DLD1 (cell line): ENCODE measurements at regions not wholly inside any gene's neighbourhood (a gene's known extent, or its start where the extent isn't known, plus 50 kb on each side); places are given as distances from the start of the nearest gene placed in this dataset.
"Not testable (repeated sequence)": the region's sequence is repeated elsewhere in the genome, so short reads cannot be mapped to it uniquely, and the experiment has no call there.

Source experiments
- in situ Hi-C: cut with HindIII; loops from 2 replicates; pipeline ENCODE4 v1.10.0; 2017; ENCODE audit warnings: low sequenced_read_pairs

DNA sequence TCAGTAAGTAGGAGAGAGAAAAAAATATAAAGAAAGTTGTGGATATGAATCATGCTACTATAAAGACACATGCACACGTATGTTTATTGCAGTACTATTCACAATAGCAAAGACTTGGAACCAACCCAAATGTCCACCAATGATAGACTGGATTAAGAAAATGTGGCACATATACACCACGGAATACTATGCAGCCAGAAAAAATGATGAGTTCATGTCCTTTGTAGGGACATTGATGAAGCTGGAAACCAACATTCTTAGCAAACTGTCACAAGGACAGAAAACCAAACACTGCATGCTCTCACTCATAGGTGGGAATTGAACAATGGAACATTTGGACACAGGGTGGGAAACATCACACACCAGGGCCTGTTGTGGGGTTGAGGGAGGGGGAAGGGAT lies 200.3 kb upstream of the IVNS1ABP start:
- in situ Hi-C loops = not testable (repeated sequence)

DNA sequence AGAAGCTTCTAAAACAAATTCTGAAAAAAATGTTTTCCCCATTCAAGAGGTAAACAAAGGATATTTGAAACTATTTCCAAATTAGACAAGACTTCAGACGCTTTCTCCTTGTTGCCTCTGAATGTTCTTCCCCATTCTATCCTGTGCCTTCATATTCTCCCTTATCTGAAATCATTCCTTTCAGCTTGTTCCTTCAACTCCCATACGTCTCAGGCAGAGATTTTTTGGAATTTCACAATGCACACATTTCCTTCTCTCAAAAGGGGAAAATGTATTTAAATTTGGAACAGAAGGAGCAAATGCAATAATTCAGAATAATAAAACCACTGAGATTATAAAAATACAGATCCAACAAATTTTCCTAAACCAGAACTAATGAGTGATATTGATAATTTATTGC lies 198.7 kb upstream of the IVNS1ABP start:
- in situ Hi-C loops = no loop called here

DNA sequence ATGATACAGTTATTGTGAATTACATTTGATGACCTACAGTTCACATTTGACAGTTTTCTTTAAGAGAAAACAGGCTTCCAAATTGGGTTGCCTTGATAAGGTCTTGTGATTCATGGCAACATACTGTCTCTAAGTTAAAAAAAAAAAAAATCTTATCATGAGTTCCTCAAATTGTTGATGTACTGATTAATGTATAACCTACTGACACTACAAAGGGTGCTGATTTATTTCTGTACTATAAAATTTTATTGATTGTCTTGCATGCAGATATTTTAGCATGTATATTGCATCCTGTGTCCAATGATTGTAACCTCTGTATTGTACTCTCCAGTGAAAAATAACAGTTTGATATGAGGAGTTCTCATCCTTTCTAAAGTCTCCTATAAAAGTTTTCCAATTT lies 197.3 kb upstream of the IVNS1ABP start:
- in situ Hi-C loops = no loop called here

DNA sequence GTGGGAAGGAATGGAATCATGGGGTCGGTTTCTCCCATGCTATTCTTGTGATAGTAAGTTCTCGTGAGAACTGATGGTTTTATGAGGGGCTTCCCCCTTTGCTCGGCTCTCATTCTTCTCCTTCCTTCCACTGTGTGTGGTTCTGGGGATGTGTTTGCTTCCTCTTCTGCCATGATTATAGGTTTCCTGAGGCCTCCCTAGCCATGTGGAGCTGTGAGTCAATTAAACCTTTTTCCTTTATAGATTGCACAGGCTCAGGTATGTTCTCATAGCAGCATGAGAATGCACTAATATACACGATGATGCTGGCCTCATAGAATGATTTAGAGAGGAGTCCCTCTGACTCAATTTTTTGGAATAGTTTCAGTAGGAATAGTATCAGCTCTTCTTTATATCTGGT lies 195.4 kb upstream of the IVNS1ABP start:
- in situ Hi-C loops = no loop called here

DNA sequence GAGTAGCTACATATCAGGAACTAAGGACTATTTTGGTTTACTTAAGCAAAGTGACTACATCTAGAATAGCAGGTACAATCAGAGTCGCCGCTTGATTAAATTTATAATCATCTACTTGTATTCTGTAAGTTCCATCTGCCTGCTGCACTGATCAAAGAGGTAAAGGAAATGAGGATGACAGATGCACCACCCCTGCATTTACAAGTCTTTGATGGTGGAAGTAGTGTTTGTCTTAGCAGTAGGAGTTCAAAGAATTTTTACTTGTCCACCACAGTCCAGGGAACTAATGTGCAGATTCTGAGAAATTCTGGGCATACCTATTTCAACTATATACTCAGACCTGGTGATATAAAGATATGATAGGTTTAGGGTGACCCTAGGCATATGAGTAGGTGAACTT lies 184.1 kb upstream of the IVNS1ABP start:
- in situ Hi-C loops = no loop called here

DNA sequence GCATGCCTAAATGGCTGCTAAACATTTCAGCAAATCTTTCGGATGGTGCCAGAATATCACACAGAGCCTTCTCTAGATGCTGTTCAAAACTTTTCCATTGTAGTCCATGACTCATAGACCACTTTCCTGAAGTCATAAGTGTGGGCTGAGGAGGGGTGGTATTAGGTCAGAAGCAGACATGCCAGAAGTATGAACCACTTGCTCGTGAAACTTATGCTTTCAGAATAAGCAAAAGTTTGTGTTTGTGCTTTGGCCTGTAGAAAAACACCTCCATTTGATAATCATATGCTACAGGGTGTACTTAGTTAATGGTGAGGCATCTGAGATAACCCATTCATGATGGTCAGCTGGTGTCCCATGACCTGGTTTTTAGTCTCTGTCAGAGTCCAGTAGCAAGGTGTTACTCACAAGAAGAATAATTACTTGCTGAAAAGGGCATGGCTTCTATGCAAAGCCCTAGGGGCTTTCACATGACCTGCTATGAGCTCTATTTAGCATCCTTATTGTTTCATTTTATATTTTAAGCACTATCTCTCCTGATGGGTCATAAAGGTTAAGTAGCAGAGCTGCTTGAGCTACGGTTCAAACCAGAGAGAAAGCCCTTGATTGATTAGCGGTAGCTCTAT lies 183.1 kb upstream of the IVNS1ABP start:
- in situ Hi-C loops = no loop called here

DNA sequence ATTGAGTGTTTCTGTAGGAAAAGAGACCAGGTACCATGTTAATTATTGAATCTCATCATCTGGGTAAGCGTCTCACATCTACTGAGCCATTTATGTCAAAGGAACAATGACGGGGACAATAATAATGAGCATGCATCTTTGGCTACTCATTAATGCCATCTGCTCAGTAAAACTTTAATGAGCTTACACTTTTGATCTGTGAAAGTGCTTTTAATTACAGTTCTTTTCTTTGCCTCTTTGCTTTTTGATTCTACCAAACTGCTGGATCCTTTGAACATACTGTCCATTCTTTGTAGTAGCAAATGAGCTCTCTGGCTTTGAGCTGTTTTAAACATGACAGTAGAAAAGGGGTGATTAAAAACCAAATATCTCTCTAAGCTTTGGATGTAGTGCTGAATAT lies 181.2 kb upstream of the IVNS1ABP start:
- in situ Hi-C loops = no loop called here

DNA sequence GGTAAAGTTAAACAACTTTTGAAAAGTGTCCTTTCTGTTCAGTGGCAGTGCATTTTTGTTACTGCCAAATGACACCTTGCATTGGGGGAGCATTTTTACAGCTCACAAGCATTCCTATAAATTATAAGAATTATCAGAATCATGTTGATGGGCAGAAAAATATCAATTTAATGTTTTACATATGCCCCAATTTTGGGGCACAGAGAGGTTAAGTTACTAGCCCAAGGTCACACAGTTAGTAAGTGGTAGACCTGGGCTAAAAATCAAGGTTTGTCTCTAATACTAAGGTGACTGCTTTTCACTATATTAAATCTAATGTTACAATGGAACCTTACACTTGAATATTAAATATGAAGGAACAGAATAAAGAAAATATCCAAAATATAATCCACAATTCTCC lies 180.1 kb upstream of the IVNS1ABP start:
- in situ Hi-C loops = no loop called here

DNA sequence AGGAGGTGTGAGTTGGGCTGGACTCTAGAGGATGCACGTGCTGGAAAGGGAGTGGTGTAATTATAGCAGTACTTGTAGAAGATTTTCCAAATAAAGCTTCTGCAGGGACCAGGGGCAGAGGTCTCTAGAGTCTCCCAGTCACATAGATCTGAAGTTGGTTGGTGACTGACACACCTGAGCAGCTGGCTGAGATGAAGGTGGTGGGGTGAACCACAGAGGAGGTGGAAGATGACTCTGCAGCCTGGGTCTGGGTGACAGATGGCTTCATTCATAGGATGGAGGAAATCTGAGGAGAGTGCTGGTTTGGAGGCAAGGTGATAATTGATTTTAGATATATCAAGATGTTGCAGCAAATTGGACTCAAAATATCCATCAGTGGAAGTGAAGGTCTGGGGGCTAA lies 178.9 kb upstream of the IVNS1ABP start:
- in situ Hi-C loops = no loop called here

DNA sequence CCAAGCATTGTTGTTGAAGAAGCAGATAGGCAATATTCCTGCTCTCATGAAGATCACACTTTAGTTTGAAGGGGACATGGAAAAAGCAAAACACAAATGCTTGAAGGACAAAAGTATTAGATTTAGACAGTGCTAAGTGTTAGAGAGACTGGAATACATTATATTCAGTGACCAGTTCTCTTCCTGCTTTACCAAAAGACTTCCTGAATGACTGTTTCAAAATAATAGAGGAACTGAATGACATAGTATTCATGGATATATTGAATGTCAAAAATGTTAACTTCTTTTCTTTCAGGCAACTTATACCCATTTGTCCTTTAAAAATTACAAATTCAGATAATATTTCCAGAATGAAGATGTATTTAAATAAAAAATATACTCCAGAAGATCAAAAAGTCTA lies 178.0 kb upstream of the IVNS1ABP start:
- in situ Hi-C loops = no loop called here

DNA sequence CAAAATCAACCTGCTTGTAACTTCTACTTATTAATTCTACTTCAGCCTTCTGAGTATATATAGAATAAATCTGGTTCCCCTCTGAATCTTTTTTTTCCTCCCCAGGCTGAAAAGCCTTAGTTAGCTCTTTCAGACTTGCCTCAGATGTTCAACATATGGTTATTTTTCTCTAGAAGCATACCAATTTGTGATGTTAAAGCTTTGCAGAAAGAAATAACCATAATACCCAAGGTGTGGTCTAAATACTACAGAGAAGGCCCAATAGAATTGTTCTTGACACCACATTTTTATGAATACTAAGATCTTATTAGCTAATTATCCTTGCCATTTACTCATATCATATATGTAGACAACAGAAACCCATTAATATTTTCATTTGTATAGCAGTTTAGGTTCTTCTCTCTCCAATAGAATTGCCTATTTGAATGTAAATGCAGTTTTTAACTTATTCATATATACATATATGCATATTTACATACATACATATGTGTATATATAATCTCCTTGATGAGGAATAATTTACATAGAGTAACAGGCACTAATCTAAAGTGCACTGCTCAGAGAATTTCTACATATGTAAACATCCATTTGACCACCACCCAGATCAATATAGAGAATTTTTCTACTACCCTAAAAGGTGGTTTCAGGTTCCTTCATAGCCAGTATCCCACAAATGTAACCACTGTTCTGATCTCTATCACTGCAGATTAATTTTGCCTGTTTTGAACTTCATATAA lies 175.2 kb upstream of the IVNS1ABP start:
- in situ Hi-C loops = no loop called here

DNA sequence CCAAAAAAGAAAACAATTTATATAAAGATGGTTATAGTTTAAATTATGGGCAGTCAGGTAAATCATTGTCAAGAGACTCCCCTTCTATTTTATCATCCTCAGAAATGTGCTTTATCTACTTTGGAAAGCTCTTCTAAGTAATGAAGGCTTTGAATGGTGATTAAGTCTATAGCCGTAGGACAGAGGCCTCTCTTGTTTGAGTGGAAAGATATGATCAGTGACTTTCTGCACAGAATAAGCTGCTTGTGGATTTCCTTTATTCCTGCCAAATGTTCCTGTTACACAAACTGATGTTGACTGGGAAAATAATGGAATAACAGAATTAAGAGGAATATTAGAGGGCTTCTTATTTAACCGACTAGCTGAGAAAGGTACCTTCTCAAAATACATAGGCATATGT lies 174.6 kb upstream of the IVNS1ABP start:
- in situ Hi-C loops = no loop called here

DNA sequence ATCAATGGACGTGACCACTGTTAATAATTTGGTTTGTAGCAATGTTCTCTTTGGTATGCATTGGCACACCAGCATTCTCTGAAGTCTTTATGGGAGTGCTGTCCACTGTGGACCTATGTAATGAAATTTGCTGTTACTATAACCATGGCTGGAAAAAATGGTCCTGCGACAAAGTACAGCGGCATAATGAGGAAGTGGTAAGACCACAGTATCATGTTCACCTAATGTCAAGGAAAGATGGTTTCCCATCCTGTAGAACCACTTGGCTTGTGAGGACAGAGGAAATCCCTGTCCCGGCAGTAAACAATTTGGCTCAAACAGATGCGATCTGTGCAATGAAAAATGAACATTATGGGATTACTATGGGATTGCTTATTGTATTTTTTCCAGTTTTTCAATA lies 173.9 kb upstream of the IVNS1ABP start:
- in situ Hi-C loops = no loop called here

DNA sequence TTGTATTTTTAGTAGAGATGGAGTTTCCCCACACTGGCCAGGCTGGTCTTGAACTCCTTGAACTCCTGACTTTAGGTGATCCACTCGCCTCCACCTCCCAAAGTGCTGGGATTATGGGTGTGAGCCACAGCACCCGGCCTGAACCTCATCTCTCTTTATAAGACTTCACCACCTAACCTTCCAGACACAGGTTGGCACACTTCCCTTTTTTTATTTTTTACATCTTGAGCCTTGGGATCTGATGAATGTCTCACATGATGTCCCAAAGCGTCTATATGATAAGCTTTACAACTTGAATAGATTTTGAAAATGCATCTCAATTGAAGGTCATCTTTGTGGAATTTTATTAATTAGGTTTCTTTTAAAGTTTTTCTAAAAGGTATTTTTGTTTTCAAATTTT lies 172.4 kb upstream of the IVNS1ABP start:
- in situ Hi-C loops = no loop called here

DNA sequence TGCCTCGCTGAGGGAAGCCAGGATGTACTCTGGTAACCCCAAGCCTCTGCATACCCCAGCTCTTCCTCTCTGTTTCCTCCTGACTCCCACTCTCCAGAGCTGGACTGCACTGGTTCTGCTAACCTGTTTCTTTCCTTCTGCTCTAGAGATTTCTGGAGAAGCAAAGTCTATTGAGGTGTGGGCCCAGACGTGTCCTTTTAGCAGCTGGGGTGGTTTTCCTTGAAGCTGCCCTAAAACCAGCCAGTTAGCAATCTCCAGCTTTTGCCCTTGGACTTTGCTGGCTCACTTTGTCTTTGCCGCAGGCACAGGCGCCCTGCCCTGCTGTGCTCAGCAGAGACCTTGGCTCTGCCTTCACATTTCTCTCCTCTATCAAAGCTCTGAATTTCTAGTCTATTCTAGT lies 171.8 kb upstream of the IVNS1ABP start:
- in situ Hi-C loops = no loop called here

DNA sequence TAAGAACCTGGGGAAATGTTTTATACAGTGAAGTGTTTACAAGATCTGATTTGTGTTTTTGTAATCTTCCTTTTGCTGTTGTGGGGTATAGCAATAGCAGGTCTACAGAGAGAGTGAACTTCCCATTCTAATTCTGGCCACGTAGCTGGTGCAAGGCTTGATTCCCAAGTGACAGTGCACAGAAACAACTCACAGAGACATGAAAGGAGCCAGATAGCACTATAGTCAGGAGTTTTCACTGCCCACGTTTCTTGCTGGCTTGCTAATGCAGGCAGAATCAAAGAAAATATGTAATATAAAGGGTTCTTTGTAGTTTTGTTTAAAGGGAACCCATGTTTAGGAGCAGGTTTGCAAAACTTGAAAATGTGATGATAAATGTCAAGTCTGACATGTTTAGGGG lies 170.9 kb upstream of the IVNS1ABP start:
- in situ Hi-C loops = no loop called here

DNA sequence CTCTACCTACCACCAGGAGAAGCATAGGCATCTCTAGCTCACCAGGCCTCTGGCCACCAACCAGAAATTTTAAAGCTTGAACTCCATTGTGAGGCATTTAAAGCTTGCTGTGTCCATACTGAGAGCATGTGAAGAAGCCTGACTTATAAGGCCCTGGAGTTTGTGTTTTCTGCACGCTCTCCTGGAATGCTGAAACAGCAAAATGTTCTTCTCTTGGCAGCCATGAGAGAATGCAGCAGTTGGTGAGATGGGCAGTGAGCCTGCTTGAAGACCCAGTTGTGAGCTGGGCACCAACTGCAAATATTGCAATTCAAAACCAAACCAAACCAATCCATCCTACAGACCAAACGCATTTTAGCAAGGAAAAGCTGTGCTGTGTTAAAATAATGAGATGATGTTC lies 170.0 kb upstream of the IVNS1ABP start:
- in situ Hi-C loops = no loop called here

DNA sequence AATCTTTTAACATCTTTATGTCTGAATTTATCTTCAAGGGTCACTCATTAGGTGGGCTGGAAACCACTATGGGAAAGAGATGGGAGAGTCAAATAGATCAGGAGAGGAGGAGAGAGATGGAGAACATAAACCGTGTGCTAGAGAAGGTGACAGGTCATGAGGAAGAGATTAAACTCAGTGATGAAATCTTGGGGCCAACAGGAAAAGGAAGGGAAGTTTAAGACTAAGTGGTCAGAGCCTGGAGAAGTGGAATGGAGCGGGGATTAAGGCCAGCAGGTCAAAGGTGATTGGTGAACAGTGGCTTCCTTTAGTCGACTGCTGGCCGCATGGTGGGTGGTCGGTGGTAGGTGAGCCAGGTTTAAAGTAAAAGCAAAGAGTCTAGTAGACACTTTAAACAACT lies 169.3 kb upstream of the IVNS1ABP start:
- in situ Hi-C loops = no loop called here

DNA sequence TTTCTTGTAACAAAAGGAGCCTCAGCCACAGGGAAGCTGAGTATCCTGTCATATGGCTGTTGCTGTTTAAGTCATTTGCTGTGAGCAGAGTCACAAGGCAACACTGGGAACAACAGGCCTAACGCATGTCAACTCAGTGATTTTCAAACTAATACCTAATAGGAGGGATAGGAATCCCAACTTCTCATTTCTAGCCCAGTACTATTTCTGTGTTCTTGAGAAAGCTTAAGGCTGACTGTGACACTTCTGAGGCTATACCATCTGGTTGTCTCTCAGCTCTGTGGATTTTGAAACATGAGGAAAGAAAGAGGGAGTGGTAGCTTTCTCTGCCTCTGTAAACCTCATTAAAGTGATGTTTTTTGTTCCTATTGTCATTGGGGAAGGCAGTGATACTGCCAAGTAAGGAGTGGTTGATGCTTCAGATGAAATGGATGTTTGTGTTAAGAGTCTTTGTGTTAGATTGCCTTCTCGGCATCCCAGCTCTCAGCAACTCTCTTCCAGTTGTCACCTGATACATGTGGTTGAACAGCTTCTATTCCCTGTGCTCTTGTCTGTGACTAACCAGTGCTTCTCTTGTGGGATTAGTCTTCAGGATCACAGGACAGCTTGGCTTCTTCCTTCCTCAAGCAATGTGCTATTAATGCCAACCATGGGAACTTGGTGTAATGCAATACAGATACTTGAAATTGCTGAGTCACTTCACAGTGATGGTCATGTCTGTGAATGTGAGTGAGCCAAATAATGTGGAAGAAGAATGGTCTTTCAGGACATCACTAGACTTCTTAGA lies 166.8 kb upstream of the IVNS1ABP start:
- in situ Hi-C loops = no loop called here

DNA sequence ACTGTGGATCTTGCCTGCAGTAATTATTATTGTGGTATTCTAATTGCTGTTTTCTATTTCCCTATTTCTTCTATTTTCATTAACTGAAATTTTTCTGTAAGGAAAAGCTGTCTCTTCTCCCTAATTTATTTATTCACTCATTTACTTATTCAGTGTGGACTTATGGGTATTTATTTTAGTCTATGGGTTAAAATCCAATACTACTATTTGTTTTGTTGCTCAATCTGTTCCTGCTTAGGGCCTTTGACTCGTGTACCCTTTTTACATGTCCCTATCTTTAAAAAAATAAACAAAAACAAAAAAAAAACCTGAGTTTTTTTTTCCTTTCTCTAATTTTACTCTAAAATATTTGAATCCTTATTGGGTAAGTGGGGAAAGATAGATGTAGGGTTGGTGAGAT lies 166.2 kb upstream of the IVNS1ABP start:
- in situ Hi-C loops = no loop called here

DNA sequence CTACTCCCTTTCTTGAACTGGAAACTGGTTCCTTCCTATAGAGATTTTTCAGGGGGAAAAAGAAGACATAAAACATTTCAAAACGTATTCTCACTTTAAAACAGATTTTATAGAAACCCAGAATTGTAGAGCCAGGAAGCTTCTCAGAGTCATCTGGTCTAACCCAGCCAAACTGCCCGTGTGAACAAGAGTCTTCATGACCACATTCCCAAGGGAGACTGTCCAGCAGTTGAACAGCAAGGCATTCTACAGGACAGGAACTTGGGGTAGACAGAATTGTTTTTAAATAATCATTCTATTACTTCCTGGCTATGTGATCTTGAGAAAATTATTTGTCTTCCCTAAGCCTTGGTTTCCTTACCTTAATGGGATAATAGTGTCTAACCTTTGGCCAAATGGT lies 163.5 kb upstream of the IVNS1ABP start:
- in situ Hi-C loops = no loop called here

DNA sequence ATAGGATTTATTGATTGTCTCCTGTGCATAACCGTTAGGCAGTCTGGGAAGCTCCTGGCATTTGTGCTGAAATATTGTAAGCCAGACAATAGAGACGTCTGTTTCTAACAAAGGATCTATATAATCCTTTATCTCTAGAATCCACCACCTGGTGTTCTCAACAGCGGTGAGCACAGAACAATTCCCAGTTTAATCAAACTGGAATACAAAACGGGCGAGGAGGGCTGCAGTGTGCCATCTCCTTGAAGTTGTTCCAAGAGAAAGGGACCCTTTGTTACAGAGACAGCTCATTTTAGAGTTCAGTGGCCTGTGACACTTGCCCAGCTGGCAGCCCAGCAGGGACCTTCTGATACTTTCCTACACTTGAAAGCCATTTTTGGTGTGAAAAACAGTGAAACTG lies 162.8 kb upstream of the IVNS1ABP start:
- in situ Hi-C loops = no loop called here
